HG02840 (cell line): ENCODE measurements at regions not wholly inside any gene's neighbourhood (a gene's known extent, or its start where the extent isn't known, plus 50 kb on each side); places are given as distances from the start of the nearest gene placed in this dataset.
"Not testable (repeated sequence)": the region's sequence is repeated elsewhere in the genome, so short reads cannot be mapped to it uniquely, and the experiment has no call there.

Source experiments
- ATAC-seq: cut with Tn5 transposase; IDR thresholded peaks from one replicate; pipeline ENCODE4 v1.9.1; 2021; ENCODE audit warnings: mild to moderate bottlenecking, moderate library complexity, moderate number of reproducible peaks; ENCODE audit not compliant: unreplicated experiment, low FRiP score

DNA sequence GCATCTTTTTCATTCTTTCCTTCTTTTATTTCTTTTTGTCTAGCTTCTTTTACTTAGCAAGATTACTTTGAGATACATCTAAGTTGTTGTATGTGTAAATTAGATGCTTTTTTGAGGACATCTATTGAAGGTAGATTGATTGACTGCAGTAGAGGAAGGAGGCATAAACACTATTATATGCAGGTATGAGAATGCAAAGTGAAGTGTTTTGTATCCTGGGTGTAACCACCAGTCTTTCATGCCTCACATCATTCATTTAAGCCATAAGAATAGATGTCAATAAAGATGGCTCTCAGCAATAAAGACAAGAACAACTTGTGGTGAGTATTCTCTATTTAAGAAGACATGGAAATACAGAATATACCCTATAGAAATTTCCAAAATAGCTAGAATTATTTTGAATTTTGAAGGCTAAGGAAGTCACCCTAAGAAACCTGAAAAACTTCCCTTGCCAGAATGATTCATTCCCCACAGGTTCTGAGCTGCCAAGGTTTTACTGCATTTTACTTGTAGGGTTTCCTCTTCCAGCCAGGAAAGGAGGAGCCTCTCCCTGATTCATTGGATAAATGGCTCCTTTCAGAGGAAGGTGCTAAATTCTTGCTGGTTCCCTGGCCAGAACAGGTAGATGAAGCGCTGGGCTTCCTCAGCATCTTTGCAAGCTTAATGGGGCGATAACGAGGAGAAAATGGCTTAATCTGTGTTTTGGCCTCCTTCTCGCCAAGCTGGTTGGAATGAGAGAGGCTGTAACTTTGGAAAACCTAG is 279.8 kb upstream of the SLC14A2 start:
- ATAC-seq = no peak

DNA sequence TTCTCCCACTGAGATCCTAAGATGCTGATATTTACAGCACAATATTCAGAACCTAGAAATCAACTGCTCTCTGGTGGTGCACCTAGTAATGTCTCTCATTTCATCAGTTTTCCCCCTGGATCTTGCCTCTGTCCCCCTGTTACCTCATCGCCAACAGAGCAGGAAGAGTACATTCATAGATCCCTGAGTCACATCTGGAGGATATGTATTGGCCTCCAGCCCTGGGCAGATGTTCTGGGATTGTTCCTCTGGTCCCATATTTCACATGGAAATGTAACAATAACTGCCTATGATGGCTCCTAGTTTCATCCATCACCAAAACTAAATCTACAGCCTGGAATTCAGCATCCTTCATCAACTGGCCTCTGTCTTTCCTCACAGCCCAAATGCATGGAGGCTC is 278.8 kb upstream of the SLC14A2 start:
- ATAC-seq = no peak

DNA sequence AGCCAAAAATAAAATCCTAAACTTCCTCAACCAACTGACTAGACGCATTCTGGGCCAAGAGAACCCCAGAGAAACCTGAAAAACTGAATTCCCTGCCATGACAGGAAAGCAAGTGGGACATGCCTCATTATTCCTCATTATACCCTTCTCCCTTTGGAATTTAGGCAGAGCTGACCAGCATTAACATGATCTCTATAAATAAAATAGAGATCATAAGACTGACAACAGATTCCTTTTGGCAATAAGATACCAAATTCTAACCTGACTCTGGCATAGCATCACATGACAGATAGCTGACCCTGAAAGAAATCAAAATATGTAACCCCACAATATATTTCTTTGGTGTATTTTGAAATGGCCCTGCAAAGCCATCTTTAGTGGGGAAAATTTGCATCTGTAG is 277.8 kb upstream of the SLC14A2 start:
- ATAC-seq = no peak

DNA sequence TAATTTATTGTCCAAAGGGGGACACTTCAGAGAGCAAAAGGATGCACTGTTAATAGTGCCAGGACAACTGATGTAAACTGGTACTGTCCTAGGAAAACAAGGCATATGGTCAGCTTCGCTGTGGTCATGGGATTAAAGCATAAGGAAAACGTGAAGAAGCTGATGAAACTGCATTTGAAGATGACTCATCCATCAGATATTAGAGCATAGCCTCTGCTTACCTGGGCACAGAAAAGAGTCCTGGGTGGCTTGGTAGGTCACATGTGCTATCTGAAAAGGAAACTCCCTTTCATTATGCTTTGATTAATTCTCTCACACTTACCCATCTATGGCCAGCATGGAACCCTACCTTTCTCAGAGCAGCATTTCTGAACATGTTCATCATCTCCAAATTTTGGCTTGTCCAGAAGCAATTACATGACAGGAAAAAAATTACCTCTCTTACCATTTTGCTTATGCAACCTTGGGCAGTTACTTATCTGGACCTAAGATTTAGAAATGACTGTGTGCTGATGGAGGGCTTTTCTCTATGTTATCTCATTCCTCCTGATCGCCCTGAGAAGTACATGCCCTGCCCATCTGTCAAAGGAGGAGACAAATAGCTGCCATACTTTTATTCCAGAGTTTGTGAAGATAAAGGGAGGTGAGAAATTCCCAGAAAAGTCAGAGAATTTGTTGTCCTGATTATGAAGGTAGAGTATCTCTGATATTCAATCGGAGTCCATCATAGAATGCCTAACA is 275.3 kb upstream of the SLC14A2 start:
- ATAC-seq = no peak

DNA sequence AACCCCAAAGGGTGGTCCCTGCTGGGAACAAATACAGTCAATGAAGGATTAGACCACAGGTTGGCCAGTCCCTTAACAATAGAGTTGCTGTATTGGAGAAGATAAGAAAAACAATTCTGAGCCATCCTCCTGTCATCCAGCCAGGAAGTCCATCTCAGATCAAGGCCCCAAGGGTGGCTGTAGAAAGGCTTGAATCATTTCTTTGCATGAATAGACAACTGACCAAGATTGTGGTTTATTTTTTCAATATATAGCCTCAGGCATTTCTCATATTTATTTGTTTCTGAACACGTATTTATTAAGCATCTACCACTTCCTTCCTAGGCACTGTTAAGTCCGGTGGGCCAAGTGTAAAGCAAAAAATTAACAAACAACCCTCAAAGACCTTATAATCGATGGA is 274.4 kb upstream of the SLC14A2 start:
- ATAC-seq = no peak

DNA sequence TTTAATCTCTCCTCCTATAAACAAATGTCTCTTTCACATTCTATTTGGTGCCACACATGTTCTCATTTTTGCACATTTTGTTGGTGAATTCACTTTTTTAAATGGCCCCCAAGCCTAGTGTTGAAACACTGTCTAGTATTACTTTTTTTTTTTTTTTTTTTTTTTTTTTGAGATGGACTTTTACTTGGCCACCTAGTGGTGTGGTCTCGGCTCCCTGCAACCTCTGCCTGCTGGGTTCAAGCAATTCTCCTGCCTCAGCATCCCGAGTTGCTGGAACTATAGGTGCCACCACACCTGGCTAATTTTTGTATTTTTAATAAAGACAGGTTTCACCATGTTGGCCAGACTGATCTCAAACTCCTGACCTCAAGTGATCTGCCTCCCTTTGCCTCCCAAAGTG is 273.8 kb upstream of the SLC14A2 start:
- no peak for ATAC-seq

DNA sequence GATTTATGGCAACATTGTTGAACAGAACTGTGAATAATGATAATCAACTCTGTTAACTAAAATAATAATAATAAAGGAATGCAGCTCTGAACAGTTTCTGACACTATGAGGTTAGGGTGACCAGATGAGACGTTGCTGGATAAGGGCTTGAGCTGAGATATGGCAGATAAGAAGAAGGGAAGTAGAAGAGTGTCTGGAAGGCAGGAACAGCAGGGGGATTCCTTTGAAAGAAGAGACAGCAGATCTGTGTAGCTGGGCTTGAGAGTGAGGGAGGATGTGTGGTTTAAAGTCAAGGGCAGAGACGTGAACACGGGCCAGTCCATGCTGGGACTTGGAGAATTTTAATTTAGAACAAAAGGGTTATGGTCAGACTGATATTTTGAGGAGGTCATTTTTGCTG is 273.1 kb upstream of the SLC14A2 start:
- no peak for ATAC-seq

DNA sequence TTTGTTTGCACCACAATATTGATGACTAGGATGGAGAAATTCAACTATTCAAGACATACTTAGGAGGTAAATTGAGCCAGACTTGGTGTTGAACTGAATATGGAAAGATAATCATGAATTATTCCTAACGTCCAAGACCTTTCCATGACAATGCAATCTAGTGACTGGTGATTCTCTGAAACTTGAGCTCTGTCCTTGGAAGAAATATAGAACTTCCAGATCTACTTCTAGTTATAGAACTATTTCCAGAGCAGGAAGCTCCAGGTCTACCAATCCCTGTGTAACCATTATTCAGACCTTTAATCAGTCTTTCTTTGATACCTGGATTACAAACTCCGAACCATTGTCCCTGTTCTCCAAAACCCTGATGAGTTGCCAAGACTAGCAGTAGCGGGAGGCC is 272.6 kb upstream of the SLC14A2 start:
- ATAC-seq = no peak

DNA sequence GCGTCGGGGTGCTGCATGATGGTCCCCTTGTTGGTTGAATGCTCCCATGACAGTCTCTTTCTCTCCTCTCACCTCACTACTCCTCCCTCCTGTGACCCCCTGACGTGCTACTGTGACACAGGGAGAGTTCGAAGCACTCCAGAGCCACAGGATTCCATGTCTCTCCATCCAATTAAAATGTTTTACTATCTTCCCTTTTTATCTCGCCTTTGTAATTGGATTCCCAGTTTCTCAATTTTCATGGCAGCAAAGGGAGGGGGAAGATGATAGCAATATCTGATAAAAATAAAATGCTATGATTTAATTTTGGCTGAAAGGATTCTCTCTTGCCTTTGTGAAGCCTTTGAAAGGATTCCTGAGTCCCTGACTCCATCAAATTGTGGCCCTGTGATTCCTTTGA is 271.9 kb upstream of the SLC14A2 start:
- no peak for ATAC-seq

DNA sequence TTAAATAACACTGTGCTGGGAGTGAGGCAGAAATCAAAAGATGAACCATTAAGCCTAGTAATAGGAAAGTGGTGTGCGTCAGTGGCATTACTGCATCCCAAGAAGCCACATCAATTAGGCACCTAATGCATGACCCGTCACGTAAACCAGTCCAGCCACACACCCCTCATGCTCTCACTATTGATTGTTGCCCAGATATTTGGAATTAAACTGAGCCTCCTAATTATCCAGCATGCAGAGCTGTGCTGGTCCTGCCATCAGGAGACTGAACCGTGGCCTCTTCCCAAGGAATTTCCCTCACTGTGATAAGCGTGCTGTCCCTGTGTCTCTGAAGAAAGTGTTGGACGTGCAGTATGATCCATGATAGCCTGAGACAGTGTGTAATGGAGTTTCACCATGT is 270.6 kb upstream of the SLC14A2 start:
- ATAC-seq = not testable (repeated sequence)

DNA sequence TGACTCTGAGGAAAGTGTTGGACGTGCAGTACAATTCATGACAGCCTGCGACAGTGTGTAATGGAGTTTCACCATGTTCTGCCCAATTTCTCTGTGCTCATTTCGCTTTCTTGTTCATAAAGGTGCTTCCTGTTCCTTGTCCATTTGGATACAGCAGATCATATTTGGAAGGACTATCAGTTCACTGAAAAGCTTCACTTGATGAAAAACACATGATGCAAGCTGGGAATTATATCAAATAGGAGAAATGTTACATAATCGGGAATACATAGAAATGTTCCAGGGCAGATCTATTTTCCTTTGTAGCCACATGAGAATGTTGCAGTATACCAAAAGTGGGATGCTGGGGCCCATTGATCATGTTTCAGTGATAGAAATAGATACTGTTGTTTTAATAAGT is 266.3 kb upstream of the SLC14A2 start:
- ATAC-seq = no peak

DNA sequence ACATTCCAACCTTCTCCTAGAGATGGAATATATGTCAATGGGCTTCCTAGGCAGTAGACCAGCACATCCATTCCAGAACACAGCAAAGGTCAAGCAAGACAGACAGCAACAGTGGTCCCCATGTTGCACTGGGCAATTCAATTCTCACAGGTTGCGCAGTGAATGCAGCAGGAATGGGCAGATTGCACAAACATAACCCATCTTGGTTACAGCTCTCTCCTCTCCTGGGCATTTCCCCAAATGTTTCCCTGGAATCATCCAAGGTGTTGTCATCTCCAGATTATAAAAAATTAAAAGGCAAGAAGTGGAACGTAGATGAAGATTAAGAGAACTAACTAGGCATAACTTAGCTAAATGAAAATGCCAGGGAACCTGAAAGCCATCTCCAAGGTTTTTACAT is 265.8 kb upstream of the SLC14A2 start:
- no peak for ATAC-seq

DNA sequence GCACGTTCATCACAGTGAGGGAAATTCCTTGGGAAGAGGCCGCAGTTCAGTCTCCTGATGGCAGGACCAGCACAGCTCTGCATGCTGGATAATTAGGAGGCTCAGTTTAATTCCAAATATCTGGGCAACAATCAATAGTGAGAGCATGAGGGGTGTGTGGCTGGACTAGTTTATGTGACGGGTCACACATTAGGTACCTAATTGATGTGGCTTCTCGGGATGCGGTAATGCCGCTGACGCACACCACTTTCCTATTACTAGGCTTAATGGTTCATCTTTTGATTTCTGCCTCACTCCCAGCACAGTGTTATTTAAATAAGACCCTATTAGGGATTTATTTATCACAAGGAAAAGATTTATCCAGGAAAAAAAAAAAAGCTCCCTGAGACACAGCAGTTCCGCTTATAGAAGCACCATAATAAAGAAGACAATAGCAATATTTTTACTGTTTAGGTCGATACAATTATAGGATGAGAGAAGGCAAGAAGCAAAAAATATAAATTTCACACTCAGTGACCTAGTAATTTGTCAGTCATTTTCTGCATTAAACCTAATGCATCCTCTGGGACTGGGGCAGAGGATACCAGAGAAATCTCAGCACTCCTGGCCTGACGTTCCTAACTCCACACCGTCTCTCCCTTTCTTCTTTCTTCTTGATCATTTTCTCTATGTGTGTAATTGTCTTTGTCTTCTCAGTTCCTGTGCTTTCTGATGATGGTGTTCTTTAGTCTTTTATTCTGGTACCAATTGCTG is 264.7 kb upstream of the SLC14A2 start:
- no peak for ATAC-seq

DNA sequence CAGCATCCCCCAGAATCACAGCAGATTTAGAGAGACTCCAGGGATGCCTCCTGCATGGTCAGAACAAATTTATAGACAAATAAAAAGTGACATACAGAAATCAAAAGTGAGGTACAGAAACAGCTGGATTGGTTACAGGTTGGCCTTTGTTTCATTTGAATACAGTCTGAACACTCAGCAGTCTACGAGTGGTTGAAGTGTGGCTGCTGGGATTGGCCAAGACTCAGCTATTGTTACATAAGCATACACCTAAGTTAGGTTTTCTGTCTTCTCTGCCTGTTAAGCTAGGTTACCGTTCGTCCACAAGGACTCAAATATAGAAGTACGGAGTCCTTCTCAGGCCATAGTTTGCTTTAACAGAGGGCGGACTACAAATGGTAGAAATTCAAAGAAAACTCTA is 262.4 kb upstream of the SLC14A2 start:
- ATAC-seq = no peak

DNA sequence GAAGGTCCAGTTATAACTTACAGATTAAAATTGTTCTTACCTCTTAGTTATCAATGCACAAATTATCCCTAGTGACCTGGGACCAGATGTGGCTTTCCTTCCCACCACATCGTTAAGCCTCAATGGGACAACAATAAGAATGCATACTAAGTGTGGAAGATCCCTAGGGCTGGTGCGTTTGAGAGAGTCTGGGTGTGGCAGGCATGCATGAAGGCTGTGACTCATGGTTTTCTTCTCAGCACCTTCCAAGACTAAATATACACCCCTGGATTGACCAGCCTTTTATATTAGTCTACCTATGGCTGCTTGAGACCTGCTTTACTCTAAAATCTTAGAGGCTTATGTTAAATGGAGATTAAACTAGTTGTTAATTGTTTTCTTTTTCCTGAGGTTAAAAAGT is 261.7 kb upstream of the SLC14A2 start:
- ATAC-seq = no peak

DNA sequence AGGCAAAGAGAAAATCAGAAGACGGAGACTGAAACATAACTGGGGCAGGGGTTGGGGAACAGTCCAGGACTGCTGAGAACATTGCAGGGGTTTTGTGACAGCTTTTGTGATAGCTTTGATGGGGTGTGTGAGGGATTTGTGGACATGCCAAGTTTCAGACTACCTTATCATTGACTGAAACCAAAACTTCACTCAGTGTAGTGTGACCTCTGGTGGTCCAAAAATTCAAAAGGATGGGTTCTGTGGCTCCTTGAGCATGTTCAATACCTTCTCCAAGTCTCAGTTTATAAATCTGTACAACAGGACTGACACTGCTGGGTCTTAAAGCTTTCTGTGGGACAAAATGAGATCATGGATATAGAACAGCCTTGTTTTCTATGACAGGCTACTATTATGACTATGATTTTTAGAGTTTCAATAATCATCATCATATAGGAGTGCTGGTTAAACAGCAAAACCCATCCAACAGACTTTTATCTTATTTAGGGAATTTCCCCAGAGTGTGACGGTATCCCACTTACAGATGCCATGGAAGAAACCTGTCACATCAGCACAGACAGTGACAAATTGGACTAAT is 259.2 kb upstream of the SLC14A2 start:
- ATAC-seq = no peak

DNA sequence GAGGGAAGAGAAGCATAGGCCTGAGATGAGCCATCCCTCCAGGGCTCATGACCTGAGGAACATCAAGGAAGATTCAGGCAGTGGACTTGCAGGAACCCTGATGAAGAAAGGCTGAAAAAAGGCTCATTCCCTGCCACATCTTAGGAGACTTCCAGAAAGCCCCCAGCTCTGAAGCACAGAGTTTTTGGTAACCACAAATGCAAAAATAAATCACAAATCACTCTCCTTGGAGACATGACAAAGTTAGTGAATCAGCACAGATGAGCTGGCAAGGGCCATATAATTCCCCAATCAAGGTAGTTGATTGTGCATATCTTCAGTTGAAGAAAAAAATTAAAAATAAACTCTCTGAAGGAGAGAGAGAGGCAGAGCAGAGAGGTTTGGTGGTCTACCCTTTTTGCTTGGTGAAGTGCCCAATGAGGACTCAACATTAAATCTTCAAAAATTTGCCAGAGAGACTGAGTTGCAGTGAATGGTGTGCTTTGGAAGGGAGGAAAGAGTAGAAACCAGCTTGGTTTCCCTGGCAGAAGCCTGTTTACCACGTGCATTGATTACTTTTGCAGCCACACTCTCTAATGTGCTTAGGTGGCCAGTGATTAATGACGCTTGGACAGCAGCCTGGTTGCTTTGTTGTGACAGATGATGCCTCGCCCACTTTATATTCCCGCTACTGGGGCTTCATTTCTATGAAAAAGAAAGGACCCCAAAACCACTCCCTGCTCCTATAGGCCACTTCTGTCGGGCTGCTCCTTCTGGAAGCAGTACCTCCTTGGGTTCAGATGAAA is 257.4 kb upstream of the SLC14A2 start:
- ATAC-seq = no peak

DNA sequence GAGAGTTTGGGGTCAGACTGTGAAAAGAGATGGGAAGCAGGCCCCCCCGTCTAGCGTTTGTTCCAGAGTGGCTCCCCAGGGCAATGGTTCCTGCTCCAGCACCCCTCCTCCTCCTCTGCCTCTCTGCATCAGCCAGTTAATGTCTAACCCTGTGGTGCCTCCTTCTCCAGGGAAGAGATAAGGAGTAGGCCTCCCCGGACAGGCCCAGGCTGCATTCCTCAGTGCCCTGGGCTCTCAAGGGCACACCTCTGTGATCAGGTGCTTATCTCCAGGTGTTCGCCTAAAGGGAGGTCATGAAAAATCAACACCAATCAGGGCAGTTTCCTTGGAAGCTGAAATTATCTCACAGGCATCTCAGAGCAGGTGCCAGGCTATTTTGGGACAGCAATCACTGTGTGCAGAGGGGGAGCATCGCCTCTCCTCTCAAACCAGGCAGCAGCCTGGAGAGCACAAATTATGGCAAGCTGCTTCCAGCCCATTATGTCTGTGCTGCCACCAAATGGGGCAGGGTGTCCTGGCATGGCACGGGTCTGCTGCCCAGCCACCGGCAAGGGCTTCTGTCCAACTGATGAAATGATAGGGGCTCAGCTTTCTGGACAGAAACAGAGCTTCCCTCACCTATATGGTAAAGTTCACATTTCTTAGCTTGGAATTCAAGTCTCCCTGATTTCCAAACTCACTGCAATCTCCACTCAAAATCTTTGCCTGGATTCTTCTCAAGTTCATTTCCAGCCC is 255.8 kb upstream of the SLC14A2 start:
- ATAC-seq = no peak

DNA sequence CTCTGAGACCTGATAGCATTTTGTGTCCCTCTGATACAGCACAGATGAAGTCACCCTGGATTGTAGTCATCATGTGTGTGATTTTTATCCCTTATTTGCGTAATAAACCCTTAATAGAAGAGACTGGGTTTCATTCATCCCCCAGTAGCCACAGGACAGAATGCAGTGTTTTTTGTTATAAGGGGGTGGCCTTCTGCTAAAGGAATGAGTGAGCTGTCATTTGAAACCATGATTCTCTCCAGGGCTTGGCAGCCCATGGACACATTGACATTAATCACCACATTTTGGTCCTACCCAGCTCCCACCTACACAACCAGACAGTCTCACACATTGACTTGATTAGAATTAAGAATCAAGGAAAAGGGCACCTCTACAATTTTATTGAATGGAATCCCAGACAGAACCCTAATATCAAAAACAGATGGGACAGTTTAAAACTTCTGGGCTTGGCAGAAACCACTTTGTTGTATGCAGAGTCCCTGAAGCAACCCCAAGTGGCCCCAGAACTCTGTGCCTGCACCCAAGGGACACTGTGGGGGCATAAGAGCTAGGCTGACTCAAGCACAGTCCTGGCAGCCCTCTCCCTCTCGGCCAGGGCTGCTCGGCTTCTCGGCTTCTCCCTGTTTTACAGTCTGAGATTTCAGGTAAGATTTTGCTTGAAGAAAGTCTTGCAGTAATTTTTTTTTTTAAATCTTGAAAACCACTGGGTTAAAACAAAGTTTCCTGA is 254.0 kb upstream of the SLC14A2 start:
- no peak for ATAC-seq
